ENCODE measurements at regions not wholly inside any gene's neighbourhood (a gene's known extent, or its start where the extent isn't known, plus 50 kb on each side); places are given as distances from the start of the nearest gene placed in this dataset.

DNA sequence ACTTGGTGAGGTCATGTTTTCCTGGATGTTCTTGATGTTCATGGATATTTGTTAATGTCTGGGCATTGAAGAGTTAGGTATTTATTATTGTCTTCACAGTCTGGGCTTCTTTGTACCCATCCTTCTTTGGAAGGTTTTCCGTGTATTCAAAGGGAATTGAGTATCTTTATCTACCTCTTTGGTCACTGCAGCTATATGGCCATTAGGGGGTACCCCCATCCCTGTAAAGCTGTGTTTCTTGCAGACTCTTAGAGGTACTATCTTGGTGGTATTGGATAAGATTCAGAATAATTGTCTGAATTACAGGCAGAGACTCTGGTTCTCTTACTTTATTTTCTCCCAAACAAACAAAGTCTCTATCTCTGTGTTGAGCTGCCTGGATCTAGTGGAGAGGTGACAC lies 401.6 kb upstream of the FSIP2 start:
- ATAC-seq = no peak
- BruUV-seq (replicated peaks) = no TSS peak
- ChIA-PET CTCF (no interaction called here), POLR2A (no interaction called here), RAD21 (ENCODE audit: low non-redundant PET in 1 of 2, low total read pairs in 2 of 2, uncharacterized antibody in 2 of 2, unreplicated experiment in 2 of 2) (no interaction called here)
- Histone ChIP-seq H3K9me2 (ENCODE audit: insufficient read depth) (no peaks in the 10 kb centered on the region), H3K79me2 (ENCODE audit: insufficient read depth, low read length) (no peaks in the 10 kb centered on the region), H3K9me3 (ENCODE audit: control insufficient read depth in 1 of 2, insufficient read depth in 1 of 2, low read depth in 1 of 2, low read length in 2 of 2) (no peaks in the 10 kb centered on the region), H3K36me3 (ENCODE audit: control insufficient read depth in 1 of 2, insufficient read depth in 2 of 2, low read length in 2 of 2) (no peaks in the 10 kb centered on the region), H3K27ac (ENCODE audit: low read depth, low read length) (no peak overlapping the region), H3K4me1 (ENCODE audit: control insufficient read depth in 1 of 2, insufficient read depth in 2 of 2, low read length in 2 of 2) (no peaks in the 10 kb centered on the region), H3K27me3 (ENCODE audit: insufficient read depth, low read length) (no peaks in the 10 kb centered on the region), H2AFZ (ENCODE audit: low read depth, low read length, poor library complexity, severe bottlenecking) (no peak overlapping the region), H3K9ac (ENCODE audit: low read length) (no peak overlapping the region), H4K20me1 (ENCODE audit: insufficient read depth) (no peaks in the 10 kb centered on the region), H3K4me2 (ENCODE audit: low read length) (no peak overlapping the region), H3K4me3 (replicated peaks in 1 of 2; ENCODE audit: low read depth in 1 of 2, low read length in 2 of 2) (no peak overlapping the region)
- TF ChIP-seq YY1 (IDR thresholded peaks at IDR 0.05; ENCODE audit: extremely low read depth, insufficient replicate concordance, low read depth, low read length) = no peak
- no peak for TF ChIP-seq EZH2 (IDR thresholded peaks at IDR 0.05)
- TF ChIP-seq, protein P1, sequence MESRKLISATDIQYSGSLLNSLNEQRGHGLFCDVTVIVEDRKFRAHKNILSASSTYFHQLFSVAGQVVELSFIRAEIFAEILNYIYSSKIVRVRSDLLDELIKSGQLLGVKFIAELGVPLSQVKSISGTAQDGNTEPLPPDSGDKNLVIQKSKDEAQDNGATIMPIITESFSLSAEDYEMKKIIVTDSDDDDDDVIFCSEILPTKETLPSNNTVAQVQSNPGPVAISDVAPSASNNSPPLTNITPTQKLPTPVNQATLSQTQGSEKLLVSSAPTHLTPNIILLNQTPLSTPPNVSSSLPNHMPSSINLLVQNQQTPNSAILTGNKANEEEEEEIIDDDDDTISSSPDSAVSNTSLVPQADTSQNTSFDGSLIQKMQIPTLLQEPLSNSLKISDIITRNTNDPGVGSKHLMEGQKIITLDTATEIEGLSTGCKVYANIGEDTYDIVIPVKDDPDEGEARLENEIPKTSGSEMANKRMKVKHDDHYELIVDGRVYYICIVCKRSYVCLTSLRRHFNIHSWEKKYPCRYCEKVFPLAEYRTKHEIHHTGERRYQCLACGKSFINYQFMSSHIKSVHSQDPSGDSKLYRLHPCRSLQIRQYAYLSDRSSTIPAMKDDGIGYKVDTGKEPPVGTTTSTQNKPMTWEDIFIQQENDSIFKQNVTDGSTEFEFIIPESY (IDR thresholded peaks at IDR 0.05; ENCODE audit: extremely low read depth, insufficient replicate concordance, low read length) = no peak
- no peak for TF ChIP-seq JUND (IDR thresholded peaks at IDR 0.05)
- TF ChIP-seq, protein P2, sequence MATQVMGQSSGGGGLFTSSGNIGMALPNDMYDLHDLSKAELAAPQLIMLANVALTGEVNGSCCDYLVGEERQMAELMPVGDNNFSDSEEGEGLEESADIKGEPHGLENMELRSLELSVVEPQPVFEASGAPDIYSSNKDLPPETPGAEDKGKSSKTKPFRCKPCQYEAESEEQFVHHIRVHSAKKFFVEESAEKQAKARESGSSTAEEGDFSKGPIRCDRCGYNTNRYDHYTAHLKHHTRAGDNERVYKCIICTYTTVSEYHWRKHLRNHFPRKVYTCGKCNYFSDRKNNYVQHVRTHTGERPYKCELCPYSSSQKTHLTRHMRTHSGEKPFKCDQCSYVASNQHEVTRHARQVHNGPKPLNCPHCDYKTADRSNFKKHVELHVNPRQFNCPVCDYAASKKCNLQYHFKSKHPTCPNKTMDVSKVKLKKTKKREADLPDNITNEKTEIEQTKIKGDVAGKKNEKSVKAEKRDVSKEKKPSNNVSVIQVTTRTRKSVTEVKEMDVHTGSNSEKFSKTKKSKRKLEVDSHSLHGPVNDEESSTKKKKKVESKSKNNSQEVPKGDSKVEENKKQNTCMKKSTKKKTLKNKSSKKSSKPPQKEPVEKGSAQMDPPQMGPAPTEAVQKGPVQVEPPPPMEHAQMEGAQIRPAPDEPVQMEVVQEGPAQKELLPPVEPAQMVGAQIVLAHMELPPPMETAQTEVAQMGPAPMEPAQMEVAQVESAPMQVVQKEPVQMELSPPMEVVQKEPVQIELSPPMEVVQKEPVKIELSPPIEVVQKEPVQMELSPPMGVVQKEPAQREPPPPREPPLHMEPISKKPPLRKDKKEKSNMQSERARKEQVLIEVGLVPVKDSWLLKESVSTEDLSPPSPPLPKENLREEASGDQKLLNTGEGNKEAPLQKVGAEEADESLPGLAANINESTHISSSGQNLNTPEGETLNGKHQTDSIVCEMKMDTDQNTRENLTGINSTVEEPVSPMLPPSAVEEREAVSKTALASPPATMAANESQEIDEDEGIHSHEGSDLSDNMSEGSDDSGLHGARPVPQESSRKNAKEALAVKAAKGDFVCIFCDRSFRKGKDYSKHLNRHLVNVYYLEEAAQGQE (IDR thresholded peaks at IDR 0.05; ENCODE audit: low read depth) = no peak
- no peak for TF ChIP-seq RAD21 (IDR thresholded peaks at IDR 0.05; ENCODE audit: low read depth)
- TF ChIP-seq, protein P3, sequence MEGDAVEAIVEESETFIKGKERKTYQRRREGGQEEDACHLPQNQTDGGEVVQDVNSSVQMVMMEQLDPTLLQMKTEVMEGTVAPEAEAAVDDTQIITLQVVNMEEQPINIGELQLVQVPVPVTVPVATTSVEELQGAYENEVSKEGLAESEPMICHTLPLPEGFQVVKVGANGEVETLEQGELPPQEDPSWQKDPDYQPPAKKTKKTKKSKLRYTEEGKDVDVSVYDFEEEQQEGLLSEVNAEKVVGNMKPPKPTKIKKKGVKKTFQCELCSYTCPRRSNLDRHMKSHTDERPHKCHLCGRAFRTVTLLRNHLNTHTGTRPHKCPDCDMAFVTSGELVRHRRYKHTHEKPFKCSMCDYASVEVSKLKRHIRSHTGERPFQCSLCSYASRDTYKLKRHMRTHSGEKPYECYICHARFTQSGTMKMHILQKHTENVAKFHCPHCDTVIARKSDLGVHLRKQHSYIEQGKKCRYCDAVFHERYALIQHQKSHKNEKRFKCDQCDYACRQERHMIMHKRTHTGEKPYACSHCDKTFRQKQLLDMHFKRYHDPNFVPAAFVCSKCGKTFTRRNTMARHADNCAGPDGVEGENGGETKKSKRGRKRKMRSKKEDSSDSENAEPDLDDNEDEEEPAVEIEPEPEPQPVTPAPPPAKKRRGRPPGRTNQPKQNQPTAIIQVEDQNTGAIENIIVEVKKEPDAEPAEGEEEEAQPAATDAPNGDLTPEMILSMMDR (IDR thresholded peaks at IDR 0.05 in 2 of 3, conservative IDR thresholded peaks at IDR 0.05 in 1 of 3; ENCODE audit: borderline replicate concordance in 1 of 3, insufficient read depth in 1 of 3, low read depth in 2 of 3, low read length in 2 of 3) = no peak; a peak in 1 of 6 replicates
- no peak for TF ChIP-seq EGR1 (IDR thresholded peaks at IDR 0.05; ENCODE audit: low read depth)
- TF ChIP-seq TCF7L2 (IDR thresholded peaks at IDR 0.05; ENCODE audit: borderline replicate concordance, extremely low read depth, insufficient read depth, insufficient read length) = no peak
- no peak for TF ChIP-seq CEBPB (IDR thresholded peaks at IDR 0.05; ENCODE audit: low read depth)
- TF ChIP-seq ZNF274 (IDR thresholded peaks at IDR 0.05; ENCODE audit: low read depth, low read length) = no peak
- TF ChIP-seq POLR2AphosphoS5 (IDR thresholded peaks at IDR 0.05; ENCODE audit: low read depth, low read length) = no peak
- TF ChIP-seq SP1 (IDR thresholded peaks at IDR 0.05; ENCODE audit: low read depth) = no peak
- no peak for TF ChIP-seq ELF1 (IDR thresholded peaks at IDR 0.05; ENCODE audit: borderline replicate concordance, low read depth)
- no peak for TF ChIP-seq POLR2A (IDR thresholded peaks at IDR 0.05; ENCODE audit: borderline replicate concordance, extremely low read depth, insufficient read depth, insufficient read length)
- no peak for TF ChIP-seq SRF (IDR thresholded peaks at IDR 0.05; ENCODE audit: low read depth)
- TF ChIP-seq FOSL1 (IDR thresholded peaks at IDR 0.05; ENCODE audit: low read depth) = no peak
- TF ChIP-seq EZH2phosphoT487 (IDR thresholded peaks at IDR 0.05; ENCODE audit: borderline replicate concordance) = no peak
- TF ChIP-seq ZFX (IDR thresholded peaks at IDR 0.05) = no peak
- no peak for TF ChIP-seq CBX3 (IDR thresholded peaks at IDR 0.05; ENCODE audit: low read depth)
- intact Hi-C loops (cut with micrococcal nuclease) = no loop called here
- no peak for DNase-seq (ENCODE audit: low read depth, low spot score)

Data from HCT116 (cell line).